Fibroblast of skin of scalp (primary cell): ENCODE measurements at regions not wholly inside any gene's neighbourhood (a gene's known extent, or its start where the extent isn't known, plus 50 kb on each side); places are given as distances from the start of the nearest gene placed in this dataset.

Experiments
- DNase-seq: peaks from one replicate; pipeline ENCODE4 v3.0.0-alpha.2; 2013

GRCh38 chr3:134427400-134428111, 53.3 kb upstream of the AMOTL2 start:
- DNase-seq = peak; percentile 100

DNA sequence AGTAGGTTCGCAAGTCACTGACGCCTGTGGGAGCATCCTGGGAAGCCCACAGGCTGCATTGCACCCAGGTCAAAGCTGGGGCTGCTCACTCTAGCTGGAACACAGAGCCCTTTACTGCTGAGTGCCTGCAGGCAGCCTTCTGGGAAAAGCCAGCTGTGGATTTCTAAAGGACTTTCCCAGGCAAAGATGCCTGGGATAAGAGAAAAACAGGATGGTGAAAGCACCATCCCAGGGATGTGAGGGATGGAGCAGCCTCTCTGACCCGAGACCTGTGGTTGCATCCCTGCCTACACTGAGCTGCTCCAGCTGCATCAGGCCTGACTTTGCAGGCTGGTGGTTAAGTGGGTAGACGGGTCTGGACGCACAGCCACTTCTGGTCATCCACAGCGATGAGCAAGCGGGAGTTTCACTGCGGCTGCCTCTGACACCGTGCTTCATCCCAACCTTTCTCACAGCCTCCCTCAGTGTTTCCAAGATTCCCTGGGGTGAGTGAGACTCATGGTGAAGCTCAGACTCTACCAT, 52.5 kb upstream of the AMOTL2 start:
- DNase-seq = peak; percentile 73

DNA sequence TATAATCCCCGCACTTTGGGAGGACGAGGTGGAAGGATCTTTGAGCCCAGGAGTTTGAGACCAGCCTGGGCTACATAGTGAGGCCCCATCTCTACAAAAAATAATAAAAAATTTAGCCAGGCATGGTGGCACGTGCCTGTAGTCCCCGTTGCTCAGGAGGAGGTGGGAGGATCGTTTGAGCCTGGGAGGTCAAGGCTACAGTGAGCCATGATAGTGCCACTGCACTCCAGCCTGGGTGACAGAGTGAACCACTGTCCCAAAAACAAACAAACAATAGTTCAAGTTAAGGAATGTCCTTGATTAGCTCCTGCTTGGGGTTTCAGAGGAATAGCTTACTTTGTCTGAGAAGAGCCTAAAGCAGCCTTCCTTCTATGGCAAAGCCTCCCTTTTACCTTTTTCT, 51.7 kb upstream of the AMOTL2 start:
- no peak for DNase-seq
